Activated CD8-positive, alpha-beta T cell treated with anti-CD3 and anti-CD28 coated beads, Interleukin-2, amount 10 ng/mL, durations not matched to agents 7 days and 5 days (primary cell): ENCODE measurements at regions not wholly inside any gene's neighbourhood (a gene's known extent, or its start where the extent isn't known, plus 50 kb on each side); places are given as distances from the start of the nearest gene placed in this dataset.

Experiments
- ATAC-seq: fragments of 150-1000 bp; cut with Tn5 transposase; one replicate; pipeline ENCODE4 v1.10.0; 2021; ENCODE audit warnings: moderate library complexity
- CTCF ChIA-PET: fragments of 350-600 bp; sonication (Branson Sonifier 250); formaldehyde crosslinking; loops from one replicate; lab custom pipeline; 2021; ENCODE audit warnings: antibody characterized with exemption; lab: Charles Lee
- POLR2A ChIA-PET: fragments of 350-600 bp; sonication (Branson Sonifier 250); formaldehyde crosslinking; loops from one replicate; lab custom pipeline; 2021; ENCODE audit warnings: antibody characterized with exemption; lab: Charles Lee
- DNase-seq: peaks from one replicate; pipeline ENCODE4 v3.0.0-alpha.2; 2020
- H3K27ac Mint-ChIP-seq: one replicate; pipeline ENCODE4 v1.8.0; 2021; ENCODE audit warnings: mild to moderate bottlenecking, mixed read lengths
- H3K27me3 Mint-ChIP-seq: one replicate; pipeline ENCODE4 v1.8.0; 2021; ENCODE audit warnings: low read depth, mixed read lengths
- H3K36me3 Mint-ChIP-seq: one replicate; pipeline ENCODE4 v1.8.0; 2021; ENCODE audit warnings: low read depth, mixed read lengths
- H3K4me1 Mint-ChIP-seq: one replicate; pipeline ENCODE4 v1.8.0; 2021; ENCODE audit warnings: low read depth, mixed read lengths
- H3K4me3 Mint-ChIP-seq: one replicate; pipeline ENCODE4 v1.8.0; 2021; ENCODE audit warnings: mild to moderate bottlenecking, mixed read lengths
- H3K9me3 Mint-ChIP-seq: one replicate; pipeline ENCODE4 v1.8.0; 2022; ENCODE audit warnings: mixed read lengths; ENCODE audit not compliant: insufficient read depth

DNA sequence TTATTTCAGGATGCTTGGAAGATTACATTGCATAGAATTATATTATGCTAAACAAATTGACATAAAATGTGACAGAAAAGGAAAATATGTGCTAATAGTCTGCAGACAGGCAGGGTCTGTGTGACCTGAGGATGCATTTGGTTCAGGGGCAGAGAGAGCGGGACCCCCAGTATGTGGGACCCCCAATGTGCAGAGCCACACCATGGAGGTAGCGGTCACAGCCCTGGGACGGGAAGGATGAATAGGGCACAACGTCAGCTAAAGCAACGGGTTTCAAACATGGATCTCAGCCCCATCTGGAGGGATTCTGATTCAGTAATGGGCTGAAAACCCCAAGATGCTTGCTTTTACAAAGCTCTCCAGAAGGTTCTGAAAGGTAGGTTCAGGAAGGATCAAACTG lies 251.8 kb upstream of the ADARB2 start:
- H3K9me3 Mint-ChIP-seq: no peaks in the 10 kb centered on the region
- no peaks in the 10 kb centered on the region for H3K4me1 Mint-ChIP-seq
- POLR2A ChIA-PET: no interaction called here
- CTCF ChIA-PET: no interaction called here
- DNase-seq: no peak
- no peak overlapping the region for H3K27ac Mint-ChIP-seq
- no peak overlapping the region for H3K4me3 Mint-ChIP-seq
- ATAC-seq: no peak
- H3K27me3 Mint-ChIP-seq: no peaks in the 10 kb centered on the region
- no peaks in the 10 kb centered on the region for H3K36me3 Mint-ChIP-seq

DNA sequence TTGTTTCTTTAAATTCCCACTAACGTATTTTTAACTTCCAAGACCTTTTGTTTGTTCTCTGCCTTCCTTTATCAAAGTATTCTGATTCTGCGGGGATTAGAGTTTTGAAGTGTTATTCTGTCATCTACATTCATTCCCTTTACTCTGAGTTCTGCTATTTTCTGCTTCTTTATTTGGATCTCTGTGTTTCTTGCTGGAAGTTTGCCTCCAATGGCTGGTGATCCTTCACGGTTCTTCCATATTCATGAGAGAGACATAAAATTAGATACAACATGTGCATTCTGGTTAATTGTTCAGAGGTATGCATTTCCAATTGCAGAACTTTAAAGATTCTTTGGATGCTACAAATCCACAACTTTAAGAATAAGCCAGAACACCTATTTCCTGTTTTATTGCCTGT lies 244.7 kb upstream of the ADARB2 start:
- ATAC-seq (no peak), DNase-seq (no peak)
- Mint-ChIP-seq H3K27me3 (no peaks in the 10 kb centered on the region), H3K4me1 (no peaks in the 10 kb centered on the region), H3K27ac (no peak overlapping the region), H3K36me3 (no peaks in the 10 kb centered on the region), H3K4me3 (no peak overlapping the region), H3K9me3 (no peaks in the 10 kb centered on the region)
- ChIA-PET POLR2A (no interaction called here), CTCF (no interaction called here)

DNA sequence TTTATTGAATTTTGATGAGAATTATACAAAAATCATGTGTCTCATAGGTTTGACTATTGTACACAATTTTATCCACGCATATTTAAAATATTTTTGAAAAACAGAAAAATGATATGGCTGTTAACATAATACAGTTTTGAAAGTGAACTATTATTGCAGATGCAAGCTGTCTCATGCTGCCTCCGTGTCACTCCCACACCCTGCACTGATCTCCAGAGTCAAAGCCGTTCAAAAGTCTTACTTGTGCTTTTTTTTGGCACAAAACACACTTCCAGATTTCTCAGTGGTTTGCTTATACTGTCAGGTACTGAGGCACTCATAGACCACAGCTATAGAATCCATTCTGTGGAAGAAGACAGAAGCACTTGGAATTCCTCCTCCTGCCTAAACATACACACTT lies 243.1 kb upstream of the ADARB2 start:
- H3K4me1 Mint-ChIP-seq: no peaks in the 10 kb centered on the region
- CTCF ChIA-PET: no interaction called here
- no peaks in the 10 kb centered on the region for H3K9me3 Mint-ChIP-seq
- no peaks in the 10 kb centered on the region for H3K36me3 Mint-ChIP-seq
- DNase-seq (no peak), ATAC-seq (no peak)
- no peak overlapping the region for H3K27ac Mint-ChIP-seq
- H3K27me3 Mint-ChIP-seq: no peaks in the 10 kb centered on the region
- H3K4me3 Mint-ChIP-seq: no peak overlapping the region
- POLR2A ChIA-PET: no interaction called here

DNA sequence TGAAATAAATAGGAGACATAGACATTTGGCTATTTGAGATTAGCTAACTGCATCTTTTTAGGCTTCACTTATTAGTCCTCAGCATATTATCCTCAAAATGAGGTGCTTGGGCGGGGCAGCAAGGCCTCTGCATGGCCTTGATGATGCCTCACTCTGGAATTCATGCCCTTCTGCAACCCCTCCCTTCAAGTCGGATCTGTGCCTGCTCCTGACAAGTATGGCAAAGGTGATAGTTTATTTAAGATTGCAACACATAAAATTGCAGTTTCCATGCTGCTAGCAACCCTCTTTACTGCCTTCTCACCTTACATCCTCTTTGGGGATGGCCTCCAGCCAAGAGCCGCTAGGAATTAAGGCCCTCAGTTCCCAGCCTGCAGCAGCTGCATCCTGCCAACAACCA lies 241.3 kb upstream of the ADARB2 start:
- no peak overlapping the region for H3K4me3 Mint-ChIP-seq
- ATAC-seq: no peak
- CTCF ChIA-PET: no interaction called here
- no peak overlapping the region for H3K27ac Mint-ChIP-seq
- no peaks in the 10 kb centered on the region for H3K9me3 Mint-ChIP-seq
- POLR2A ChIA-PET: no interaction called here
- DNase-seq: no peak
- H3K36me3 Mint-ChIP-seq: no peaks in the 10 kb centered on the region
- no peaks in the 10 kb centered on the region for H3K4me1 Mint-ChIP-seq
- no peaks in the 10 kb centered on the region for H3K27me3 Mint-ChIP-seq

DNA sequence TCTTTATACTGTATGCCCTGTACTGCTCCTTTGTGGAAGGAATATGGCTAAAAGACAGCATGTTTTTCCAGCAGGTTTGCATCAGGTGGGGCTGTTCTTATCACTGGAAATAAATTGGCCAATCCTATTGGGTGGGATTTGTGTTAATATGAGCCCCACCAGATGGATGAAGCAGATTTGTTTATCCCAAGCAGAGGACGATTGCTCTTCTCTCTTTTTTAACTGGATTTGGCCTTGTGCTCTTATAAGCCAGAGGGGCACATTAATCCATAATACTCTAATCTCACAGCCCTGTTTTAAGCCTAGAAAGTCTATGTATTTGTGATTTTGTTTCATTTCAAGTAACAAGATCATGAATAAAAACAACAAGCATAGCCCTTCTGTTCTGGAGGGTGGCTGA lies 240.1 kb upstream of the ADARB2 start:
- Mint-ChIP-seq H3K4me3 (no peak overlapping the region), H3K27me3 (no peaks in the 10 kb centered on the region), H3K27ac (no peak overlapping the region), H3K9me3 (no peaks in the 10 kb centered on the region), H3K4me1 (no peaks in the 10 kb centered on the region), H3K36me3 (no peaks in the 10 kb centered on the region)
- no peak for DNase-seq
- ChIA-PET POLR2A (no interaction called here), CTCF (no interaction called here)
- no peak for ATAC-seq

DNA sequence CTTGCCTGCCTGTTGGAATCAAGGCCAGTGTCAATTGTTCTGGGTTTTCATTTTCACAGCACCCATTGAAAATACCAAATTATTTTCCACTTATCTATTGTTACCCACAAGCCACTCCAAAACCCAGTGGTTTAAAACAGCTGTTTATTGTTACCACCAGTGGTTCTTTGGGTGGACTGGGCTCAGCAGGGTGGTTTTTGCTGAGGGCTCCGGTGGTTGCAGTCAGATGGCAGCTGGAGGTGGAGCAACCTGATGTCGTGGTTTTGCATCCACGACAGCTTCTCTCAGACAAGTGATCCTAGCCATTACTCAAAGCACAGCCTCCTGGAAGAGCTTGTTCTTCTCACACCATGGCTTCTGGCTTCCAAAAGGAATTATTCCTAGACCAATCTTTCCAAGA lies 235.1 kb upstream of the ADARB2 start:
- no peak for DNase-seq
- ChIA-PET POLR2A (no interaction called here), CTCF (no interaction called here)
- no peak overlapping the region for H3K4me3 Mint-ChIP-seq
- no peaks in the 10 kb centered on the region for H3K36me3 Mint-ChIP-seq
- H3K27ac Mint-ChIP-seq: no peak overlapping the region
- no peaks in the 10 kb centered on the region for H3K4me1 Mint-ChIP-seq
- no peak for ATAC-seq
- no peaks in the 10 kb centered on the region for H3K9me3 Mint-ChIP-seq
- H3K27me3 Mint-ChIP-seq: no peaks in the 10 kb centered on the region

DNA sequence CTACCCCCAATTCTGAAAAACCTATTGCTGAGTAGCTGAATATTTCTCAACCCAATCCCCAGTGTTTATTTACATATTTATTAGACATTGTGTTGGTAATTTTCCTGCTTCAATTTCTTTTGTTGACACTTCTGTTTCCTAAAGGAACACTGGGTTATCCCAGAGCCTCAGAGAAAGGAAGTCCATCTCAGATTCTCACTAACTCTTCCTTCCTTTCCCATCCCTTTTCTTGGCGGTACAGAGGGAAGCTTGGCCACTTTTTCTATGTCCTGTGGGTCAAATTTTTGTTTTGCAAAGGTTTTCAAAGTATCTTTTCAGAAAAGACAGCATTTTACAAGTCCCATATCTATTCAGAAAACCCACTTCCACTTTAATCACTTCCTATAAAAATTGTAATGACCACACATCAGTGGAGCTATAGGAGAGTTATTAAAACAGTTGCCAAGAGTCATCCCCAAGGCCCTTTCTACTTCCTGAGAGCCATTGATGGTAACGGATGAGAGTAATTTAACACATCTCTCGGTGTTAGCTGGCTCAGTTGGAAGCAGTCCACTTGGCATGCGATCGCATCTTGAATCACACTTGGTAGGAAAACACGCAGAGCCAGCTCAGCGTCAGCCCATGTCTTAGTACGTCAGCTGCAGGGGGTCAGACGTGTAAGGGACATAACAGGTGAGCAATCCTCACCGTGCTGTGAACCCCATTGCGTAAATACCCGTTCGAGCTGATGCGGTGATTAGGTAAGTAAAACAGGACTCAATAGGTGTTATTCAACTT lies 231.1 kb upstream of the ADARB2 start:
- no peaks in the 10 kb centered on the region for H3K36me3 Mint-ChIP-seq
- H3K4me1 Mint-ChIP-seq: no peaks in the 10 kb centered on the region
- no peaks in the 10 kb centered on the region for H3K9me3 Mint-ChIP-seq
- ChIA-PET POLR2A (no interaction called here), CTCF (no interaction called here)
- ATAC-seq (no peak), DNase-seq (no peak)
- H3K4me3 Mint-ChIP-seq: no peak overlapping the region
- no peaks in the 10 kb centered on the region for H3K27me3 Mint-ChIP-seq
- H3K27ac Mint-ChIP-seq: no peak overlapping the region

DNA sequence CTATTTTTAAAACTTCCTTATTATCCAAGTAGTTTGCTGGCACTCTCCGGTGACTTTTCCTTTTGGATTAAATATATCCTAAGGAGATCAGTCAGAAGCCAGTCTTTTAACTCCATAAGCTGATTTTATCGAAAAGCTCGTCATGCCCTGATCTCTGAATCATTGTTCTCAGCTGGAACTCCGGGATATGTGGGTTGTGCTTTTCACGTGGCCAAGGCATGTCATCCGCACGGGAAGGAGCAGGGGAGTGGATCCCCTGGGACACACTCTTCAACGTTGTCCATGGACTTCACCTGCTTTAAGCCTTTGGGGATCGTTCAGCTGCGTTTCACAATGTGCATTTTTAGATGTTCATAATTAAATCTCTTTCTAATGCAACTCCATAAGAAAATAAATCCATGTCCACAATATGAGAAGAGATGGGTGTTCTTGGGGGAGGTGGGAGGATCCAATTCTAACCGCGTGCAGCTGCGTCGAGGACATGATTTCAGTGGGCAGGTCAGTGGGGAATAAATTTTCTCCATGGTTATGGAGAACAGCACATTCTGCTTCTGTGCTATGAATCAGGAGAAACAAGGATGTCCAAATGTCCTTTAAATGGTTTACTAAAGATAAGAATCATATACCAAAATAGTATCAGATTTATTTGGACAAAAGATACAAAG lies 229.5 kb upstream of the ADARB2 start:
- no peak for DNase-seq
- Mint-ChIP-seq H3K36me3 (no peaks in the 10 kb centered on the region), H3K9me3 (no peaks in the 10 kb centered on the region), H3K4me3 (no peak overlapping the region), H3K27me3 (no peaks in the 10 kb centered on the region), H3K27ac (no peak overlapping the region), H3K4me1 (no peaks in the 10 kb centered on the region)
- ChIA-PET POLR2A (no interaction called here), CTCF (no interaction called here)
- no peak for ATAC-seq

DNA sequence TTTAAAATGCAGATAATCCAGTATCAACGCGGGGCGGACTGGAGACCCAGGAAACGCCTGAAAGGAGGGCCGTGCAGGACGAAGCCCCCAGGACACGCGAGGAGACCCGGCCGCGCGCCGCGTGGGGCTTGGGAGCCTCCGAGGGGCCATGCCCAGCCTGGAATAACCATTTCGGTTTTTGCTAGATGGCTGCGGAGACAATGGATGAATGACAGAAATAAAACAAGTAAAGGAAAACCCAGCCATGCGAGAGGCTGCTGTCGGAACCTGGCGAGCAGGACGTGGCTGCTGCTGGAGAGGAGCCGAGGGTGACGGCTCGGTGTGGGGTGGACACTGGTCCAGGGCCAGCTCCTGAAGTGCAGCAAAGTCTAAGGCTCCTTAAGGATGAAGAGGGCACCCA lies 227.2 kb upstream of the ADARB2 start:
- POLR2A ChIA-PET: no interaction called here
- no peaks in the 10 kb centered on the region for H3K4me1 Mint-ChIP-seq

DNA sequence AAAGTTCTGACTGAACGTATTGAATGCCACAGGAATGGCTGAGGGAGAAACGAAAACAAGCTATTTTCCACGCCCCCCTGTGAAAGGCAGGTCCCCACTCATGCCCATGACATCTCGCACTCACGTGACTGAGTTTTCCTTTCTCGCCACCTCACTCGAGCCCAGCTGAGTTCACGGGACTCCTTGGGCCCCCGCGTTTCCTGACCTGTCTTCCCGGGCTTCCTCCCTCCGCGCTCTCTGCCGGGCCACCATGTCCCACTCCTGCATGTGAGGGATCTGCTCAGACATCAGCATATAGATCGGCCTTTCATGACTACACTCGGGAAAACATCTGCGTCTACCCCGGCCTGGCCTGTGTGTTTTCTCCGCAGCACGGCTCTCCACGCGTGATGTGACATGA lies 226.0 kb upstream of the ADARB2 start:
- ChIA-PET CTCF (no interaction called here), POLR2A (no interaction called here)
- H3K27ac Mint-ChIP-seq: no peak overlapping the region
- no peak overlapping the region for H3K4me3 Mint-ChIP-seq
- H3K9me3 Mint-ChIP-seq: no peaks in the 10 kb centered on the region
- no peaks in the 10 kb centered on the region for H3K36me3 Mint-ChIP-seq
- no peak for DNase-seq
- ATAC-seq: no peak
- H3K4me1 Mint-ChIP-seq: no peaks in the 10 kb centered on the region
- no peaks in the 10 kb centered on the region for H3K27me3 Mint-ChIP-seq

More for the DNA sequence above, 227.2 kb upstream of the ADARB2 start:
- H3K9me3 Mint-ChIP-seq: no peaks in the 10 kb centered on the region
- no peaks in the 10 kb centered on the region for H3K27me3 Mint-ChIP-seq
- no peak overlapping the region for H3K27ac Mint-ChIP-seq
- ATAC-seq (no peak), DNase-seq (no peak)
- no peaks in the 10 kb centered on the region for H3K36me3 Mint-ChIP-seq
- CTCF ChIA-PET: no interaction called here
- no peak overlapping the region for H3K4me3 Mint-ChIP-seq

DNA sequence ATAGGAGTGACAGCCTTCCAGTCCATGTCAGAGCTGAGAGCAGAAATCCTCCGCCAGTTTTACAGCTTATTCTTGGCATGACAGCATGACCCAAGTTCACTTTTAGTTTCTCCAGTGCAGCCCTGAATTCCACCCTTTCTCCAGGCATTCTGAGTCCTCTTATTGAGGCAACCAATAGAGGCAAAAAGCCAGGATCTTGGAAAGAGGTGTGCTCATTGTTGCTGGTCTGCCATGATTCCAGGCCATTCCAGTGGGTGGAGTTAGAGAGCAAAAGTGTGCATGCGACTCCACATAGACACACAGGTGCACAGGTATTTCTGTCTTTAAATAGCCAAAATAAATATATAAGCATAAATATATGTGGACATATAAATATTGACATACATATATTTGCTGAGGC lies 224.7 kb upstream of the ADARB2 start:
- Mint-ChIP-seq H3K27ac (no peak overlapping the region), H3K36me3 (no peaks in the 10 kb centered on the region), H3K27me3 (no peaks in the 10 kb centered on the region), H3K4me3 (no peak overlapping the region), H3K4me1 (peaks cover 3% of the 10 kb centered on the region), H3K9me3 (no peaks in the 10 kb centered on the region)
- CTCF ChIA-PET: no interaction called here
- no peak for ATAC-seq
- POLR2A ChIA-PET: no interaction called here
- no peak for DNase-seq

DNA sequence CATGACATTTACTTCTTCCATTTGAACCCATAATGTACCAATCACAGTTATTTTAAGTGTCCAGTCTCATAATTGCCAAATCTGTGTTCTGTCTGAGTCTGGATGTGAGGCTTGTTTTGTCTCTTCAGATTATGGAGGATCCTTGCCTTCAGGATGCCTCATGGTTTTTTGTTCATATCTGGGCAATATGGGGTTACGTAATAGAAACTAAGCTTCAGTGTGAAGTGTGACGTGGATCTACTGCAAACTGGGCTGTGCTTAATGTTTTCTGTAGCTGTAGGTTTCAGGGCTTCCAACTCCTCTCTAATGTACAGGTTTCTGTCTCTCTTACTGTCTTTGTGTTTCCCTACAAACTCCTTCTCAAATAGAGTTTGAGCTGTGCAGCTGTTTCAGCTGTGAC lies 223.7 kb upstream of the ADARB2 start:
- POLR2A ChIA-PET: no interaction called here
- CTCF ChIA-PET: no interaction called here
- H3K9me3 Mint-ChIP-seq: no peaks in the 10 kb centered on the region
- H3K4me1 Mint-ChIP-seq: peaks cover 3% of the 10 kb centered on the region
- H3K27ac Mint-ChIP-seq: no peak overlapping the region
- H3K4me3 Mint-ChIP-seq: no peak overlapping the region
- H3K27me3 Mint-ChIP-seq: no peaks in the 10 kb centered on the region
- no peaks in the 10 kb centered on the region for H3K36me3 Mint-ChIP-seq
- no peak for ATAC-seq
- no peak for DNase-seq

DNA sequence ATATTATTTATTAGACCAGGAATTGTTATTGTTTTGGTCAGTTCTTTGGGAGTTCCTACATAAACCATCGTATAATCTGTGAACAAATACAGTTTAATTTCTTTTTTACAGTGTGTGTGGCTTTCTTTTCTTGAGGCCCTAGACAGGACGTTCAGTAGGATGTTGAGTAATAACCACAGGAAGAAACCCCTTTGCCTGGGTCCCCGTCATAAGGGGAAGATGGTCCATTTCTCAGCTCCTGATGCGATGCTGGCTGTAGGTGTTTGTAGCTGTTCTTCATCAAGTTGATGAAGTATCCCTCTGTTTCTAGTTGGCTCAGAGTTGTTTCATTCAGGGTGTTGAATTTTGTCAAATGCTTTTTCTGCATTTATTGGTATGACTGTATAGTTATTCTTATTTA lies 219.7 kb upstream of the ADARB2 start:
- POLR2A ChIA-PET: no interaction called here

More for the DNA sequence above, 219.7 kb upstream of the ADARB2 start:
- Mint-ChIP-seq H3K27me3 (no peaks in the 10 kb centered on the region), H3K4me1 (peaks cover 3% of the 10 kb centered on the region), H3K4me3 (no peak overlapping the region), H3K9me3 (no peaks in the 10 kb centered on the region), H3K36me3 (no peaks in the 10 kb centered on the region), H3K27ac (no peak overlapping the region)
- CTCF ChIA-PET: no interaction called here
- no peak for ATAC-seq
- no peak for DNase-seq
